GM12878 (cell line): ENCODE measurements at regions not wholly inside any gene's neighbourhood (a gene's known extent, or its start where the extent isn't known, plus 50 kb on each side); places are given as distances from the start of the nearest gene placed in this dataset.

Experiments
- BACH1 ChIP-seq: fragments of 450-650 bp; IDR thresholded peaks from 2 replicates; pipeline ENCODE4 v1.6.1; 2017; ENCODE audit warnings: mild to moderate bottlenecking, borderline replicate concordance
- MYC ChIP-seq: IDR thresholded peaks from 2 replicates; pipeline ENCODE4 v1.6.1; 2011; ENCODE audit warnings: mild to moderate bottlenecking, low read length, moderate library complexity, inconsistent platforms; ENCODE audit not compliant: insufficient read depth, insufficient replicate concordance, insufficient read length, severe bottlenecking
- PRDM15 ChIP-seq: fragments of 450-650 bp; formaldehyde crosslinking; IDR thresholded peaks from 2 replicates; pipeline ENCODE4 v1.4.0; 2020; ENCODE audit warnings: mild to moderate bottlenecking, moderate library complexity
- RAD21 ChIP-seq: IDR thresholded peaks from 2 replicates; pipeline ENCODE4 v1.6.1; 2011; ENCODE audit warnings: mild to moderate bottlenecking, low read depth, low read length, moderate library complexity; ENCODE audit not compliant: insufficient read depth
- RAD51 ChIP-seq: fragments of 450-650 bp; IDR thresholded peaks from 2 replicates; pipeline ENCODE4 v1.6.1; 2016; ENCODE audit warnings: moderate library complexity, mild to moderate bottlenecking, inconsistent platforms
- SP1 ChIP-seq: IDR thresholded peaks from one replicate; pipeline ENCODE4 v1.6.1; 2011; ENCODE audit warnings: low read depth, low read length
- SPI1 ChIP-seq: IDR thresholded peaks from 2 replicates; pipeline ENCODE4 v1.6.1; 2011; ENCODE audit warnings: low read depth, mild to moderate bottlenecking, low read length, moderate library complexity, borderline replicate concordance; ENCODE audit not compliant: insufficient read depth
- ZNF384 ChIP-seq: IDR thresholded peaks from 2 replicates; pipeline ENCODE4 v1.6.1; 2012; ENCODE audit warnings: low read depth, mild to moderate bottlenecking, low read length, improper control_type of control experiment, borderline replicate concordance
- TF ChIP-seq, protein P1 (sequence below), 3 experiments: IDR thresholded peaks in 2 of 3; conservative IDR thresholded peaks in 1 of 3; 2 replicates each; pipeline ENCODE4 v1.5.1; 2011; ENCODE audit warnings: low read depth in 3 of 3, low read length in 3 of 3, mild to moderate bottlenecking in 3 of 3, control low read depth in 2 of 3, moderate library complexity in 2 of 3, inconsistent platforms in 1 of 3, mixed read lengths in 1 of 3; ENCODE audit not compliant: control insufficient read depth in 2 of 3, insufficient read depth in 1 of 3; ENCODE audit errors: extremely low read depth in 1 of 3

DNA sequence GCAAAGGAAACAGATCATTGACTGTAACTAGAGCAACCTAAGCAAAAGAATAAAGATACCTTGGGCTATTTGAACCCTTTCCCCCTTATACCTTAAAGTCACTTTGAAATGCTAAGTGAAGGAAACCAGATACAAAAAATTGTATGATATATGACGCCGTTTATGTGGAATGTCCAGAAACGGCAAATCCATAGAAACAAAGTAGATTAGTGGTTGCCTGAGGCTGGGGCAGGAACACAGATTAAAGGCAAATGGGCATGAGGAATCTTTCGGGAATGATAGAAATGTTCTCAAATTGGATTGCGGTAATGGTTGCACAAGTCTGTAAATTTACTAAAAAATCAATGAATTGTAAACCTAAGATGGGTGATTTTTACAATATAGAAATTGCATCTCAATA, 160.1 kb upstream of the CCDC54 start:
- TF ChIP-seq PRDM15 (no peak), MYC (no peak), ZNF384 (no peak), RAD51 (no peak), RAD21 (no peak), BACH1 (no peak), SPI1 (no peak), SP1 (no peak)
- TF ChIP-seq, protein P1, sequence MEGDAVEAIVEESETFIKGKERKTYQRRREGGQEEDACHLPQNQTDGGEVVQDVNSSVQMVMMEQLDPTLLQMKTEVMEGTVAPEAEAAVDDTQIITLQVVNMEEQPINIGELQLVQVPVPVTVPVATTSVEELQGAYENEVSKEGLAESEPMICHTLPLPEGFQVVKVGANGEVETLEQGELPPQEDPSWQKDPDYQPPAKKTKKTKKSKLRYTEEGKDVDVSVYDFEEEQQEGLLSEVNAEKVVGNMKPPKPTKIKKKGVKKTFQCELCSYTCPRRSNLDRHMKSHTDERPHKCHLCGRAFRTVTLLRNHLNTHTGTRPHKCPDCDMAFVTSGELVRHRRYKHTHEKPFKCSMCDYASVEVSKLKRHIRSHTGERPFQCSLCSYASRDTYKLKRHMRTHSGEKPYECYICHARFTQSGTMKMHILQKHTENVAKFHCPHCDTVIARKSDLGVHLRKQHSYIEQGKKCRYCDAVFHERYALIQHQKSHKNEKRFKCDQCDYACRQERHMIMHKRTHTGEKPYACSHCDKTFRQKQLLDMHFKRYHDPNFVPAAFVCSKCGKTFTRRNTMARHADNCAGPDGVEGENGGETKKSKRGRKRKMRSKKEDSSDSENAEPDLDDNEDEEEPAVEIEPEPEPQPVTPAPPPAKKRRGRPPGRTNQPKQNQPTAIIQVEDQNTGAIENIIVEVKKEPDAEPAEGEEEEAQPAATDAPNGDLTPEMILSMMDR (IDR thresholded peaks at IDR 0.05 in 2 of 3, conservative IDR thresholded peaks at IDR 0.05 in 1 of 3; ENCODE audit: control insufficient read depth in 2 of 3, extremely low read depth in 1 of 3, insufficient read depth in 1 of 3, low read depth in 3 of 3, low read length in 3 of 3): no peak
